Fibroblast of skin of left biceps (primary cell): ENCODE measurements at regions not wholly inside any gene's neighbourhood (a gene's known extent, or its start where the extent isn't known, plus 50 kb on each side); places are given as distances from the start of the nearest gene placed in this dataset.
A peak's percentile ranks its signal among the peaks of the same experiment; 100 is the strongest.

ENCODE experiments used
- DNase-seq, 2 experiments: peaks; one replicate each; pipeline ENCODE4 v3.0.0-alpha.2; 2013; ENCODE audit warnings: low read depth in 2 of 2

DNA sequence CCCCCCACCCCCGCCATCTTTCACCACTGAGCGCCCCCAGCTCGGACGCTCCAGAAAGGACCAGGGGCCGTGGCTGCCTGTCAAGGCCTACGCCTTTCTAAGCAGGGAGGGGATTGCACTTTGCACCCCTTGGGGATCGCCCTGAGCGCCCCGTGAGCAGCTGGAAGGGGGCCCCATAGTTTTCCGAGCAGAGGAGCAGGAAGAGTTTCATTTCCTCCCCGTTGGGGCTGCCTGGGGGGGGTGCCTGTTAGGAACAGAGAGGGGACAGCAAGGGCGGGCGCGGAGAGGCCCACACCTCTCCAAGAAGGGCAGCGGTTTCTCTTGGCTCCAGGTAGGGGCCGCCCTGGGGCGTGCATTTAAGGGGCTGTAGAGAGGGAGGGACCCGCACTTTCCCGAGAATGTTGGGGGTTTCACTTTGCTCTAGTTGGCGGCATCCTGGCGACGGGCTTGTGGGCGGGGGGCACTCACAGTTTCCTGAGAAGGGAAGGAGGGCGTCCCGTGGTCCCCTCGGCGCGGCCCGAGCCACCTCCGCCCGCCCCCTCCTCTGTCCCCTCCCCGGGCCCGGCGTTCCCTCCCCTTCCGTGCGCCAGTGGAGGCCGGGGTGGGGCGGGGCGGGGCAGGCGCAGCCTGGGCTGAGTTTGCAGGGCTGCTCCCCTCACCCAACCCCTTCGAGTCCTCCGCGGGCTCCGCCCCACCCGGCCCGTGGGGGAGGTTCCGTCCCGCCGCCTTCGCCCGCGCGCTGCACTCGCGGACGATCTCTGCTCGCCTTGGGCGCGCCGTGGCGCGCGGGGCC, 82.3 kb upstream of the CD99 start:
- peak; percentile 57 for DNase-seq

GRCh38 chrX:2607113-2607512, 84.0 kb upstream of the CD99 start:
- no peak for DNase-seq

DNA sequence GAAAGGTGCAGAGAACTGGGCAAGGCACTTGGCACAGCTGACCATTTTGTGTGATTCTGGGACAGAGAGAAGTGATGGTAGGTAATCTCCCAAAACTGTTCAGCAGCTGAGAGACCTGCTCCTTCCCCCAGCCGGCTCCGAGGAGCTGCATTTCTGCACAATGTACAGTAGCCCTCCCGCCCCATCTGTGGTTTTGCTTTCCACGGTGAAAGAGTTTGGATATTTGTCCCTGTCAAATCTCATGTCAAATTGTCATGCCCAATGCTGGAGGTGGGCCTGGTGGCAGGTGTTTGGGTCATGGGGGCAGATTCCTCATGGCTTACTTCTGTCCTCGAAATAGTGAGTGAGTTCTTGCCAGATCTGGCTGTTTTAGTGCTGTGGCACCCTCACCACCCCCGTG, 90.5 kb upstream of the CD99 start:
- DNase-seq = no peak

GRCh38 chrX:2596555-2597255, 94.4 kb upstream of the CD99 start:
- DNase-seq = no peak

GRCh38 chrX:2596045-2596444, 95.0 kb upstream of the CD99 start:
- no peak for DNase-seq

DNA sequence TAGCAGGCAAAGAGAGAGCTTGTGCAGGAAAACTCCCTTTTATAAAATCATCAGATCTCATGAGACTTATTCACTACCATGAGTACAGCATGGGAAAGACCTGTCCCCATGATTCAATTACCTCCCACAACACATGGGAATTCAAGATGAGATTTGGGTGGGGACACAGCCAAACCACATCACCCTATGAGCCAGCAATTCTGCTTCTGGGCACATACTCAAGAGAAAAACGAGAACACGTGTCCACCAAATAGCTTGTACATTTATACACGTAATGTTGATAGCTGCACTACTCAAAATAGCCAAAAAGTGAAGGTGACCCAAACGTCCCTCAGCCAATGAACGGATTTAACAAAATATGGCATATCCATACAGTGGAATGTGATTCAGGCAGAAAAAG, 94.5 kb upstream of the DHRSX start:
- DNase-seq = peak in 1 of 2 experiments; percentile 32

DNA sequence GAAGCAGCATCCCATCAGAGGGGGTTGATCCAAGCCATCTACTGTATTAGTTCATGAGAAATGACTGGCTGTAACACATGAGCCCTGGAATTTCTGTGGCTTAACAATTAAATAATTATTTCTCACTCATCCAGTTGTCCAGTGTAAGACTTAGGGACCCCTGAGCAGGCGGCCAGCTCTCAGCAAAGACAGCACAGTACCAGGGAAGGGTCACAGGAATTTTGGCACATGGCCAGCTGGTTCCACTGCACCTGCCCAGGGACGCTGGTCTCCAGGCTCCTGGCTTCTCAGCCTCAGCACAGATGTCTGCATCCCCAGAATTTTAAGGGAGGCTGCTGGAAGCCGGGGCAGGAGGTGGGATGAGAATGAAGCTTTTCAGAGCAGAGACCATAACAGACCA, 93.7 kb upstream of the DHRSX start:
- no peak for DNase-seq

- no peak for DNase-seq
These were observed 91.5 kb upstream of the DHRSX start for GRCh38 chrX:2592279-2592678.

DNA sequence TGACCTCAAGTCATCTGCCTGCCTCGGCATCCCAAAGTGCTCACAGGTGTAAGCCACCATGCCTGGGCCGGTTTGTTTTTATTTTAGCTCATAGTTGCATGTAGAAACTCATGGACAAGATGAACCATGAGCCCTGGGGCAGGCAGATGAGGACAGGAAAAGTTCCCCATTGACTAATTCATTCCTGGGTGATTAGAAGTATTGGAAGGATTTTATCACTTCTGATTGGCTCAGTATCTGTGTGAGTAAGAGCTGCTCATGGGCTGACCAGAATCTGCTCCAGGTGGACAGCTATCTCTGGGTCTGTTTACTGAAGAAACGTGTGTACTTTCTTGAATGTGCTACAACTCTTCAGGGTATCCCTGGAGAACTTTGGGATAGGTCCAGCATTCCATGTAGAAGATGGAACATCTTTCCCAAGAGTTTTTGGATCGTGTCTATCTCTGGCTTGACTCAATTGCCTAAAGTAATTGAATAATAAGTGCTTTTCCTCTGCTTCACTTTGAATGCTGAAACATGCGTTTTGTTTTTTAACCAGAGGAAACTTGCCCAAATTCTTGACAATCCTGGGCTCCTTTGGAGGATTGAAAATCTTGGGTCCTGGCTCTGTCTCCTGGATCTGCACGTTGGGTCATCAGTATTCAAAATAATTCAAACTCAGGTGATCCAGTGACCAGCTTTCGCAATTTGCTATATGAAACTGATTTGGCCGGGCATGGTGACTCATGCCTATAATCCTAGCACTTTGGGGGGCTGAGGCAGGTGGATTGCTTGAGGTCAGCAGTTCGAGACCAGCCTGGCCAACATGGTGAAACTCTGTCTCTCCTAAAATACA, 88.6 kb upstream of the DHRSX start:
- no peak for DNase-seq

GRCh38 chrX:2588049-2588448, 87.3 kb upstream of the DHRSX start:
- DNase-seq = no peak

- no peak for DNase-seq
These were observed 86.4 kb upstream of the DHRSX start for GRCh38 chrX:2587146-2587545.

DNA sequence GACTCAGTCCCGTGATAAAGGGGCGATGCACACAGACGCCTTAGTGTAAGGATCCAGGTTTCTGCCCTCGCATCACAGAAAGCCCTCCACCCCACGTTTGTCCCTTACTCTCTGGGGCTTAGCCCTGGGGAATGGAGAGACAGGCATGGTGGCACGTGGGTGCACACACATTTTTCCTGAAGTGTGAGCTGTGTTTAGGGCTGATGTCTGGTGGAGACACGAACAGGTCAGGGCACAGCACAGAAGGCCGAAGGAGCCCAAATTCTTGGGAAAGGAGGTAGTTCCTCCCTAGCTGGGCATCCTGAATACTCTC, 84.3 kb upstream of the DHRSX start:
- DNase-seq = no peak

- DNase-seq = no peak
These were observed 83.7 kb upstream of the DHRSX start for GRCh38 chrX:2584251-2585157.

GRCh38 chrX:2583194-2584162, 82.7 kb upstream of the DHRSX start:
- no peak for DNase-seq

GRCh38 chrX:2582667-2583066, 81.9 kb upstream of the DHRSX start:
- no peak for DNase-seq

DNA sequence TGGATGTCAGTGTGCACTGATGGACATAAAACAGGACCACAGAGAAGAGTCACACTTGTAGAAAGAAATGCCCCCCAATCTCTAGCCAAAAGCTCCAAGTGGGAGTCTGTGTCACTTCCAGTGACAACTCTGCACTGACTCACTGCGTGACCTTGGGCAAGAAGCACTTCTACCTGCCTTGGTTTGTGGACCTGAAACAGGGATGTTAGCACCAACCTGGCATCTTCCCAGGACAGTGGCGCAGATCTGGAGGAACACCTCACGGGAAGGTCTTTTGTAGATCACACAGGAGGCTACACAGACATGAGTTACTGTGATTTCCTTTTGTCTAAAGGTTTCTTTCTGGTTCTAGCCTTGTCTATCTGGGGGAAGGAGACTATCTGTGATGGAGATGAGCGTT, 80.5 kb upstream of the DHRSX start:
- no peak for DNase-seq

DNA sequence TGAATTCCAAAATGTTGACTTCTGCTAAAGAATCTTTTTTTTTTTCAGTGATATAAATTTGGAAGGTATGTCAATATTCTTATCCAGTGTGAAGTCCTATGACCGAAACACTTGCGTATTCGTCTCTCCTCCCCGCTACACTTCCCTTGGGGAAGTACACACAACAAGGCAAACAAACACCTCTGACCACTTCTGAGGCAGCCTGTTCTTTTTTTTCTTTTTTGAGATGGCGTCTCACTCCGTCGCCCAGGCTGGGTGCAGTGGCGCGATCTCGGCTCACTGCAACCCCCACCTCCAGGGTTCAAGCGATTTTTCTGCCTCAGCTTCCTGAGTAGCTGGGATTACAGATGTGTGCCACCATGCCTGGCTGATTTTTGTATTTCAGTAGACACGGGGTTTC, 78.1 kb upstream of the DHRSX start:
- no peak for DNase-seq

DNA sequence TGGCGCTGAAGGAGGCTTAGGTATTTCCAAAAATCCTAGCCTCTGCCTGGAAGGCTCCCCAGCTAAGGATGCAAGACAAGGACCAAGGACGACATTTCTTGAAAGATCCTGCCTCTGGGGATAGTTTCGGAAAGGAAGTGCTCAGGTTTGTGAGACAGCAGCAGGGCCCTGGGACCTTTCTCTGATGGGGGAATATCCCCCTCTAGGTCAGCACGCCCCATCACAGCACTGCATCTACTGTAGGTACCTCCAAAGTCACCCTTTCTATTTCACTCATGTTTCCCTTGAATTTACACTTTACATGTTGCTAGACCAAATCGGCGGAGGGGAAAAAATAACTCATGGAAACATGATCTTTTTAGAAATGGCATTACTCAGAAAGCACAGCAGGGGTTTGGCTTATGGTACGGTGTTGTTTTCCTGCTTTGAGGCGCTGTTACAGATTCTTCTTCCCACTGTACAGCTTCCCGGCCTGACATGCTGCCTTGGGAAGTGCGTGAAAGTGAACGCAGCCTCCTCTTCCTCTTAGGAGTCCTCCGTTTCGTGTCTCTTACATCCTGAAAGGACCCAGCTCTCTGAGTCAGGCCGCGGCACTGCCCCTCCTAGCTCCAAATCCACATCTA, 77.2 kb upstream of the DHRSX start:
- peak in 1 of 2 experiments; percentile 23 for DNase-seq

- no peak for DNase-seq
These were observed 76.0 kb upstream of the DHRSX start for GRCh38 chrX:2576793-2577192.

DNA sequence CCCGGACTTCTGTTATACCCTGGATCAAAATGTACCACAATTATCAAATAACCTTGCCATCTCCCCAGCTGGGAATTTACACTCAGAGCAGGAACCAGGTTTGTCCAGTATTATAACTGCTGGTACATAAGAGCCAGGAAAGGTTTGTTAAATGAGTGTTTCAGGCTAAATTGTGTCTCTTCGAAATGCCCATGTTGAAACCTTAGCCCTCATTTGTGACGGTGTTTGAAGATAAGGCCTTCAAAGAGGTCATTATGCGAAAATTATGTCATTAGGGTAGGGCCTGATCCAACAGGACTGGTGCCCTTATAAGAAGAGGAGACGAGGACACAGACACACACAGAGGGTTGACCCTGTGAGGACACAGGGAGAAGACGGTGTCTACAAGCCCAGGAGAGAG, 73.5 kb upstream of the DHRSX start:
- no peak for DNase-seq
